Activated CD8-positive, alpha-beta T cell treated with anti-CD3 and anti-CD28 coated beads for 36 hours (primary cell): ENCODE measurements at regions not wholly inside any gene's neighbourhood (a gene's known extent, or its start where the extent isn't known, plus 50 kb on each side); places are given as distances from the start of the nearest gene placed in this dataset.

Experiments used
- ATAC-seq: fragments of 200-7000 bp; cut with Tn5 transposase; one replicate; pipeline ENCODE4 v1.10.0; 2021; ENCODE audit warnings: mild to moderate bottlenecking, moderate library complexity
- CTCF ChIA-PET: fragments of 350-600 bp; sonication (Branson Sonifier 250); formaldehyde crosslinking; loops from one replicate; lab custom pipeline; 2021; ENCODE audit warnings: antibody characterized with exemption; lab: Charles Lee
- POLR2A ChIA-PET: fragments of 350-600 bp; sonication (Branson Sonifier 250); formaldehyde crosslinking; loops from one replicate; lab custom pipeline; 2021; ENCODE audit warnings: antibody characterized with exemption; lab: Charles Lee
- DNase-seq: peaks from one replicate; pipeline ENCODE4 v3.0.0-alpha.2; 2020
- H3K27ac Mint-ChIP-seq: one replicate; pipeline ENCODE4 v1.8.0; 2021; ENCODE audit warnings: mild to moderate bottlenecking, mixed read lengths
- H3K27me3 Mint-ChIP-seq: one replicate; pipeline ENCODE4 v1.8.0; 2021; ENCODE audit warnings: mixed read lengths
- H3K36me3 Mint-ChIP-seq: one replicate; pipeline ENCODE4 v1.8.0; 2021; ENCODE audit warnings: low read depth, mixed read lengths
- H3K4me1 Mint-ChIP-seq: one replicate; pipeline ENCODE4 v1.8.0; 2021; ENCODE audit warnings: low read depth, mixed read lengths
- H3K4me3 Mint-ChIP-seq: one replicate; pipeline ENCODE4 v1.8.0; 2021; ENCODE audit warnings: mild to moderate bottlenecking, moderate library complexity, mixed read lengths
- H3K9me3 Mint-ChIP-seq: one replicate; pipeline ENCODE4 v1.8.0; 2021; ENCODE audit warnings: mixed read lengths
- CTCF ChIP-seq: fragments of 200-600 bp; IDR thresholded peaks from one replicate; pipeline ENCODE4 v1.8.0; 2022; ENCODE audit warnings: antibody characterized with exemption, mild to moderate bottlenecking
- intact Hi-C: fragments of 100-400 bp; cut with micrococcal nuclease; formaldehyde crosslinking; loops from one replicate; pipeline ENCODE4 v1.10.0; 2022

DNA sequence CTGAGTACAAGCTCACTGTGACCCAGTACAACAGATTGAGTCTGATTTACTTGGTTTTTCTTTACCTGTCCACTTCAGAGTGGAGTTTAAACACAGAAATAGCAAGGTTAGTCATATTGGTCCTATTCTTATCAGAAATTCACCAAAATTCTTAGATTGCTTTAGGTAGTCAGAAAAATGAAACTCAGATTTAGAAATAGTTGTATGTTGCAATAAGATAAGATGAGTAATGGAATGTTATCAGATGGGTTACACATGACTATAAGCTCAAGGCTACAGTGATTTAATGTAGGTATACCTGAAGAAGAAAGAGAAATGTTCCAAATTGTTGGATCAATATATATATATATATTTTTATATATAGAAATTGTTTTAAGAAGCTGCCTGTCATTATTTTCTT is 524.1 kb downstream of the LRFN5 start:
- intact Hi-C loops: no loop called here
- POLR2A ChIA-PET: no interaction called here
- H3K27ac Mint-ChIP-seq: no peak overlapping the region
- H3K4me1 Mint-ChIP-seq: no peaks in the 10 kb centered on the region
- peaks cover 5% of the 10 kb centered on the region for H3K9me3 Mint-ChIP-seq
- DNase-seq (no peak), ATAC-seq (no peak)
- no peaks in the 10 kb centered on the region for H3K36me3 Mint-ChIP-seq
- TF ChIP-seq CTCF: no peak
- no peak overlapping the region for H3K4me3 Mint-ChIP-seq
- H3K27me3 Mint-ChIP-seq: no peaks in the 10 kb centered on the region
- CTCF ChIA-PET: no interaction called here

DNA sequence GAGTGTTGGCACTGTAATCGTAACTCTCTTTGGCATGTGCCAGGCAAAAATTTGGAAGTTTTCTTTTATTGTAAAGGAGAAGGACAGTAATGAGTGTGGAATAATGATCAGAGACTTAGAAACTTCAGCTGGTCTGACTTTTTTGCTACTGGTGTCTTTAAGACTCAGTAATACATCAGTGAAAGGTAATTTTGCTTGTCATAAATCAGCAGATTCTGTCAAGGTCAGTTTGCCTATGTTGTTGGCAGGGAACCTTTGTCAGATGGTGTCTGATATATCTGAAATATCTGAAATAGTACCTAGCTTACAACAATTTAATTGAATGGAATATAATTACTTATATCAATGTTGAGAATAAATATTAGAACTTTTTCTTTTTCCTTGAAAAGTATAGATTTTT is 516.9 kb downstream of the LRFN5 start:
- Mint-ChIP-seq H3K36me3 (no peaks in the 10 kb centered on the region), H3K9me3 (peaks cover 4% of the 10 kb centered on the region), H3K27ac (no peak overlapping the region), H3K27me3 (no peaks in the 10 kb centered on the region), H3K4me3 (no peak overlapping the region), H3K4me1 (no peaks in the 10 kb centered on the region)
- ChIA-PET POLR2A (no interaction called here), CTCF (no interaction called here)
- intact Hi-C loops: no loop called here
- ATAC-seq (no peak), DNase-seq (no peak)
- TF ChIP-seq CTCF: no peak

GRCh38 chr14:42113358-42114069 is 506.8 kb downstream of the LRFN5 start:
- DNase-seq (no peak), ATAC-seq (no peak)
- Mint-ChIP-seq H3K36me3 (no peaks in the 10 kb centered on the region), H3K9me3 (peaks cover 12% of the 10 kb centered on the region), H3K27ac (no peak overlapping the region), H3K27me3 (no peaks in the 10 kb centered on the region), H3K4me1 (no peaks in the 10 kb centered on the region), H3K4me3 (no peak overlapping the region)
- intact Hi-C loops: no loop called here
- ChIA-PET POLR2A (interaction anchor here (0.5 kb wide), 1 partner anchor 42 kb away, joined by 4 read pairs; no protein-coding TSS in a partner anchor), CTCF (no interaction called here)
- TF ChIP-seq CTCF: no peak

GRCh38 chr14:42112108-42112507 is 505.4 kb downstream of the LRFN5 start:
- Mint-ChIP-seq H3K9me3 (peaks cover 12% of the 10 kb centered on the region), H3K4me1 (no peaks in the 10 kb centered on the region), H3K36me3 (no peaks in the 10 kb centered on the region), H3K27ac (no peak overlapping the region), H3K4me3 (no peak overlapping the region), H3K27me3 (no peaks in the 10 kb centered on the region)
- intact Hi-C loops: no loop called here
- no peak for TF ChIP-seq CTCF
- no peak for ATAC-seq
- ChIA-PET CTCF (no interaction called here), POLR2A (no interaction called here)
- no peak for DNase-seq

GRCh38 chr14:42111355-42111754 is 504.7 kb downstream of the LRFN5 start:
- CTCF ChIA-PET: no interaction called here
- H3K9me3 Mint-ChIP-seq: peaks cover 12% of the 10 kb centered on the region
- H3K4me3 Mint-ChIP-seq: no peak overlapping the region
- ATAC-seq (no peak), DNase-seq (no peak)
- H3K36me3 Mint-ChIP-seq: no peaks in the 10 kb centered on the region
- H3K4me1 Mint-ChIP-seq: no peaks in the 10 kb centered on the region
- no peaks in the 10 kb centered on the region for H3K27me3 Mint-ChIP-seq
- no peak for TF ChIP-seq CTCF
- POLR2A ChIA-PET: no interaction called here
- intact Hi-C loops: no loop called here
- no peak overlapping the region for H3K27ac Mint-ChIP-seq
